ENCODE measurements at regions not wholly inside any gene's neighbourhood (a gene's known extent, or its start where the extent isn't known, plus 50 kb on each side); places are given as distances from the start of the nearest gene placed in this dataset.

- no peaks in the 10 kb centered on the region for H3K36me3 ChIP-seq (ENCODE audit: insufficient read depth, low read length)
- TF ChIP-seq, protein P1, sequence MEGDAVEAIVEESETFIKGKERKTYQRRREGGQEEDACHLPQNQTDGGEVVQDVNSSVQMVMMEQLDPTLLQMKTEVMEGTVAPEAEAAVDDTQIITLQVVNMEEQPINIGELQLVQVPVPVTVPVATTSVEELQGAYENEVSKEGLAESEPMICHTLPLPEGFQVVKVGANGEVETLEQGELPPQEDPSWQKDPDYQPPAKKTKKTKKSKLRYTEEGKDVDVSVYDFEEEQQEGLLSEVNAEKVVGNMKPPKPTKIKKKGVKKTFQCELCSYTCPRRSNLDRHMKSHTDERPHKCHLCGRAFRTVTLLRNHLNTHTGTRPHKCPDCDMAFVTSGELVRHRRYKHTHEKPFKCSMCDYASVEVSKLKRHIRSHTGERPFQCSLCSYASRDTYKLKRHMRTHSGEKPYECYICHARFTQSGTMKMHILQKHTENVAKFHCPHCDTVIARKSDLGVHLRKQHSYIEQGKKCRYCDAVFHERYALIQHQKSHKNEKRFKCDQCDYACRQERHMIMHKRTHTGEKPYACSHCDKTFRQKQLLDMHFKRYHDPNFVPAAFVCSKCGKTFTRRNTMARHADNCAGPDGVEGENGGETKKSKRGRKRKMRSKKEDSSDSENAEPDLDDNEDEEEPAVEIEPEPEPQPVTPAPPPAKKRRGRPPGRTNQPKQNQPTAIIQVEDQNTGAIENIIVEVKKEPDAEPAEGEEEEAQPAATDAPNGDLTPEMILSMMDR (IDR thresholded peaks at IDR 0.05; ENCODE audit: low read length) = no peak
- no peak for TF ChIP-seq EZH2 (IDR thresholded peaks at IDR 0.05; ENCODE audit: borderline replicate concordance, low read length)
- no peaks in the 10 kb centered on the region for H3K79me2 ChIP-seq (ENCODE audit: insufficient read depth, low read length)
These were observed 137.6 kb upstream of the SPATS2L start for GRCh38 chr2:200168641-200169555.

DNA sequence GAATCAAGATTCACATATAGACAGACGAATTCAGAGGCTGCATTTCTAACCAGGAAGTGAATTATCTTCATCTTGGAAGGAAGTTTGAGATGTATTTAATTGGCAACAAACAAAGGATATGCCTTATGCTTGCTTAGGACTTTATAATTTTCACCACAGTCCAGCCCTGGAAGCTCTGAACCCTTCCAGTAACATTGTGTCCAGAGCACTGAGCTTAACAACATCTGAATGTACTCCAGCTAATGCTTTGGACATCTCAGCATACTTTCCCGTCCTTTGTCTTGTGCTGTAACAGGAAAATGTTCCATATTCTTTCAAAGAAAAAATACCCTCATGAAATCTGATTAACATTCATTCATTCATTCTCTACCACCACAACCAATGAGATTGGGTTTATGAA is 136.3 kb upstream of the SPATS2L start:
- no peaks in the 10 kb centered on the region for H3K36me3 ChIP-seq (ENCODE audit: insufficient read depth, low read length)
- no peaks in the 10 kb centered on the region for H3K9me2 ChIP-seq (ENCODE audit: low read depth, low read length)
- H3K9ac ChIP-seq (ENCODE audit: low read length) = no peak overlapping the region
- TF ChIP-seq, protein P1 (IDR thresholded peaks at IDR 0.05; ENCODE audit: low read length) = no peak
- no peak for TF ChIP-seq EZH2 (IDR thresholded peaks at IDR 0.05; ENCODE audit: borderline replicate concordance, low read length)
- no peak overlapping the region for H3K27ac ChIP-seq (ENCODE audit: low read depth, low read length, poor library complexity, severe bottlenecking)
- no peaks in the 10 kb centered on the region for H3F3A ChIP-seq (ENCODE audit: insufficient read depth, low read length)
- H3K9me3 ChIP-seq (ENCODE audit: low read length) = no peaks in the 10 kb centered on the region
- H4K20me1 ChIP-seq (ENCODE audit: insufficient read depth, low read length) = no peaks in the 10 kb centered on the region
- H3K79me2 ChIP-seq (ENCODE audit: insufficient read depth, low read length) = no peaks in the 10 kb centered on the region
- no peak overlapping the region for H3K4me3 ChIP-seq (ENCODE audit: low read depth, low read length, poor library complexity, severe bottlenecking)
- no peaks in the 10 kb centered on the region for H3K4me1 ChIP-seq (ENCODE audit: insufficient read depth, low read length, severe bottlenecking)
- no peaks in the 10 kb centered on the region for H3K27me3 ChIP-seq (ENCODE audit: insufficient read depth, low read length)
- H2AFZ ChIP-seq (ENCODE audit: low read length) = no peak overlapping the region
- H3K4me2 ChIP-seq (ENCODE audit: low read length) = no peak overlapping the region

More at GRCh38 chr2:200168641-200169555, 137.6 kb upstream of the SPATS2L start:
- Histone ChIP-seq H3K9me2 (ENCODE audit: low read depth, low read length) (no peaks in the 10 kb centered on the region), H3K9ac (ENCODE audit: low read length) (no peak overlapping the region), H3F3A (ENCODE audit: insufficient read depth, low read length) (no peaks in the 10 kb centered on the region), H3K9me3 (ENCODE audit: low read length) (no peaks in the 10 kb centered on the region), H2AFZ (ENCODE audit: low read length) (no peak overlapping the region), H3K4me1 (ENCODE audit: insufficient read depth, low read length, severe bottlenecking) (no peaks in the 10 kb centered on the region), H3K4me2 (ENCODE audit: low read length) (no peak overlapping the region), H4K20me1 (ENCODE audit: insufficient read depth, low read length) (no peaks in the 10 kb centered on the region), H3K4me3 (ENCODE audit: low read depth, low read length, poor library complexity, severe bottlenecking) (no peak overlapping the region), H3K27me3 (ENCODE audit: insufficient read depth, low read length) (no peaks in the 10 kb centered on the region), H3K27ac (ENCODE audit: low read depth, low read length, poor library complexity, severe bottlenecking) (no peak overlapping the region)

DNA sequence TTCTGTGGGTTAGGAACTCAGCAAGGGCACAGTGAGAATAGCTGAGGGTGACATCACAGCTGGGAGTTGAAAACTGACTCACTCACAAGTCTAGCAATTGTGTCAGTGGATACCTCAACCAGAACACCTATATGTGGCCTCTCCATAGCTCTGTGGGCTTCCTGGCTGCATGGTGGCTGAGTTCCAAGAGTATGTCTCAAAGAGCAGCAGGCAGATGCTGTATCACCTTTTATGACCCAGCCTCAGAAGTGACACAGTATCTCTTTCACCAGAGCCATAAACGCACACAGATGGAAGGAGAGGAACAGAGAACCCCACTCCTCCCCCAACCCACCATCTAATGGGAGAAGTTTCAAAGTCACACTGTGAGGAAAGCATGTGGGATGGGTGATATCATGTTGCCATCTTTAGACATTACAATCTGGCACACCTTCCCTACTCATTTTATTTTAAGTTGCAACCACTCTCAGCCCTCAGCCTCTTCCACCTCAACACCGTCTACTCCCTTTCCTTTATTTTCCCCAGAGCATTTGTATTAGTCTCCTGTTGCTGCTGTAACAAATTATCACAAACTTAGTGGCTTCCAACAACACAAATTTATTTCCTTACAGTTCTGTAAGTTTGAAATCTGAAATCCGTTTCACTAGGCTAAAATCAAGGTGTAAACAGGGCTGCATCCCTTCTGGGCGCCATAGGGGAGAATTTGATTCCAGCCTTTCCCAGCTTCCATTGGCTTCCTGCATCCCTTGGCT is 134.6 kb upstream of the SPATS2L start:
- H2AFZ ChIP-seq (ENCODE audit: low read length) = no peak overlapping the region
- no peaks in the 10 kb centered on the region for H3K36me3 ChIP-seq (ENCODE audit: insufficient read depth, low read length)
- no peaks in the 10 kb centered on the region for H3F3A ChIP-seq (ENCODE audit: insufficient read depth, low read length)
- no peaks in the 10 kb centered on the region for H3K4me1 ChIP-seq (ENCODE audit: insufficient read depth, low read length, severe bottlenecking)
- H4K20me1 ChIP-seq (ENCODE audit: insufficient read depth, low read length) = no peaks in the 10 kb centered on the region
- no peaks in the 10 kb centered on the region for H3K79me2 ChIP-seq (ENCODE audit: insufficient read depth, low read length)
- no peaks in the 10 kb centered on the region for H3K9me3 ChIP-seq (ENCODE audit: low read length)
- no peak overlapping the region for H3K27ac ChIP-seq (ENCODE audit: low read depth, low read length, poor library complexity, severe bottlenecking)
- no peak overlapping the region for H3K4me3 ChIP-seq (ENCODE audit: low read depth, low read length, poor library complexity, severe bottlenecking)
- no peaks in the 10 kb centered on the region for H3K9me2 ChIP-seq (ENCODE audit: low read depth, low read length)
- no peak overlapping the region for H3K4me2 ChIP-seq (ENCODE audit: low read length)
- H3K27me3 ChIP-seq (ENCODE audit: insufficient read depth, low read length) = no peaks in the 10 kb centered on the region
- TF ChIP-seq EZH2 (IDR thresholded peaks at IDR 0.05; ENCODE audit: borderline replicate concordance, low read length) = no peak
- TF ChIP-seq, protein P1 (IDR thresholded peaks at IDR 0.05; ENCODE audit: low read length) = no peak
- no peak overlapping the region for H3K9ac ChIP-seq (ENCODE audit: low read length)

Measured in OCI-LY1 (cell line).